KMS-11 (cell line): ENCODE measurements at regions not wholly inside any gene's neighbourhood (a gene's known extent, or its start where the extent isn't known, plus 50 kb on each side); places are given as distances from the start of the nearest gene placed in this dataset.
"Not testable (repeated sequence)": the region's sequence is repeated elsewhere in the genome, so short reads cannot be mapped to it uniquely, and the experiment has no call there.

Source experiments
- H2AFZ ChIP-seq: fragments of 200-600 bp; sonication (generic); 2 replicates; pipeline ENCODE4 v1.6.1; 2016; ENCODE audit warnings: antibody characterized with exemption, mixed run types, low read depth
- H3K27ac ChIP-seq: fragments of 200-600 bp; sonication (generic); 2 replicates; pipeline ENCODE4 v1.6.1; 2016; ENCODE audit warnings: mild to moderate bottlenecking, mixed run types
- H3K27me3 ChIP-seq: fragments of 200-600 bp; sonication (generic); 2 replicates; pipeline ENCODE4 v1.6.1; 2017; ENCODE audit warnings: mild to moderate bottlenecking, low read depth, mixed run types, moderate library complexity; ENCODE audit not compliant: insufficient read depth
- H3K36me3 ChIP-seq: fragments of 200-600 bp; sonication (generic); 2 replicates; pipeline ENCODE4 v1.6.1; 2017; ENCODE audit warnings: mild to moderate bottlenecking, mixed run types; ENCODE audit not compliant: insufficient read depth
- H3K4me1 ChIP-seq: fragments of 200-600 bp; sonication (generic); 2 replicates; pipeline ENCODE4 v1.6.1; 2016; ENCODE audit warnings: mild to moderate bottlenecking, low read depth, mixed run types; ENCODE audit not compliant: poor library complexity, severe bottlenecking
- H3K4me2 ChIP-seq: fragments of 200-600 bp; sonication (generic); 2 replicates; pipeline ENCODE4 v1.7.0; 2016; ENCODE audit warnings: mild to moderate bottlenecking, mixed run types
- H3K4me3 ChIP-seq: fragments of 200-600 bp; sonication (generic); IDR thresholded peaks from 2 replicates; pipeline ENCODE4 v1.6.1; 2017; ENCODE audit warnings: low read depth, low read length, mixed read lengths; ENCODE audit not compliant: insufficient read depth
- H3K79me2 ChIP-seq: fragments of 200-600 bp; sonication (generic); 2 replicates; pipeline ENCODE4 v1.6.1; 2016; ENCODE audit warnings: low read depth, mixed run types; ENCODE audit not compliant: insufficient read depth
- H3K9ac ChIP-seq: fragments of 200-600 bp; sonication (generic); 2 replicates; pipeline ENCODE4 v1.6.1; 2016; ENCODE audit warnings: mild to moderate bottlenecking, mixed run types
- H4K20me1 ChIP-seq: fragments of 200-600 bp; sonication (generic); 2 replicates; pipeline ENCODE4 v1.6.1; 2016; ENCODE audit warnings: mild to moderate bottlenecking, mixed run types; ENCODE audit not compliant: insufficient read depth
- CTCF ChIP-seq: fragments of 200-600 bp; sonication (generic); conservative IDR thresholded peaks from 2 replicates; pipeline ENCODE4 v1.6.1; 2017; ENCODE audit warnings: low read depth, mild to moderate bottlenecking, antibody characterized with exemption, low read length, moderate library complexity, mixed read lengths

- no peaks in the 10 kb centered on the region for H4K20me1 ChIP-seq
- H3K4me1 ChIP-seq, result no peaks in the 10 kb centered on the region
- no peak for TF ChIP-seq CTCF
- no peaks in the 10 kb centered on the region for H3K27me3 ChIP-seq
- no peak overlapping the region for H3K4me2 ChIP-seq
- no peak overlapping the region for H3K9ac ChIP-seq
- H3K36me3 ChIP-seq, result no peaks in the 10 kb centered on the region
- H3K79me2 ChIP-seq, result no peaks in the 10 kb centered on the region
- H2AFZ ChIP-seq, result no peak overlapping the region
- no peak overlapping the region for H3K4me3 ChIP-seq
- H3K27ac ChIP-seq, result no peak overlapping the region
Measured at GRCh38 chr6:153340568-153340967, 209.5 kb upstream of the RGS17 start.

DNA sequence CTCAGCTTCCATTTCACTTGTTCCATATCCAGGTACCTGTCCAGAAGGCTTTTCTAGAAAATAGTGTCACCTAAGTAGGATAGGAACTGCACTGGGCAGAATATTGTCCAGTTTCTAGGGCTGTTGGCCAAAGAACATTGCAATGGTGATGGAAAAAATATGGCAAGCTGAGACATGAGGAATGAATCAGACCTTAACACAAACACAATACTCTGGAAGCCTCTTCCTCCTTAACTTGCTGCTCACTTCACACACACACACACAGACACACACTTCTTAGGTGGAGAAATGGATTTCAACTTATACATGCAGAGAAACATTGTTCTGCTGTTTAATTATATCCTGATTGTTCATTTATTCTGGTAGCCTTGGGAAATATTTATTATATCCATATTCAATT is 203.0 kb upstream of the RGS17 start:
- H4K20me1 ChIP-seq, result no peaks in the 10 kb centered on the region
- H2AFZ ChIP-seq, result no peak overlapping the region
- no peaks in the 10 kb centered on the region for H3K27me3 ChIP-seq
- no peaks in the 10 kb centered on the region for H3K4me1 ChIP-seq
- no peak overlapping the region for H3K27ac ChIP-seq
- no peak overlapping the region for H3K4me3 ChIP-seq
- H3K79me2 ChIP-seq, result no peaks in the 10 kb centered on the region
- H3K9ac ChIP-seq, result no peak overlapping the region
- H3K36me3 ChIP-seq, result no peaks in the 10 kb centered on the region
- H3K4me2 ChIP-seq, result no peak overlapping the region
- TF ChIP-seq CTCF, result no peak

- not testable (repeated sequence) for H3K4me3 ChIP-seq, H4K20me1 ChIP-seq, H3K27ac ChIP-seq, H3K4me1 ChIP-seq, H3K79me2 ChIP-seq, H3K36me3 ChIP-seq, H3K9ac ChIP-seq, H2AFZ ChIP-seq, H3K4me2 ChIP-seq, H3K27me3 ChIP-seq
Measured at GRCh38 chr6:153331221-153331620, 200.1 kb upstream of the RGS17 start.

DNA sequence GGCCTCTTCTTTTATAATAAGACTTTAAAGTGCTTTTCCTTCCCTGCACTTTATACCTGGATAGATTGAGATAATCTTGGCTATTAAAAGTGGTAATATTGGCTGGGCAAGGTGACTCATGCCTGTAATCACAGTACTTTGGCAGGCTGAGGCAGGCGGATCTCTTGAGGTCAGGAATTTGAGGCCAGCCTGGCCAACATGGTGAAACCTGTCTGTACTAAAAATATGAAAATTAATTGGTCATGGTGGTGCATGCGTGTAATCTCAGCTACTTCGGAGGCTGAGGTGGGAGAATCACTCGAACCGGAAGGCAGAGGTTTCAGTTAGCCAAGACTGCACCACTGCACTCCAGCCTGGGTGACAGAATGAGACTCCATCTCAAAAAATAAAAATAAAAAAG is 197.1 kb upstream of the RGS17 start:
- Histone ChIP-seq H3K4me1 (no peaks in the 10 kb centered on the region), H3K27ac (no peak overlapping the region)

DNA sequence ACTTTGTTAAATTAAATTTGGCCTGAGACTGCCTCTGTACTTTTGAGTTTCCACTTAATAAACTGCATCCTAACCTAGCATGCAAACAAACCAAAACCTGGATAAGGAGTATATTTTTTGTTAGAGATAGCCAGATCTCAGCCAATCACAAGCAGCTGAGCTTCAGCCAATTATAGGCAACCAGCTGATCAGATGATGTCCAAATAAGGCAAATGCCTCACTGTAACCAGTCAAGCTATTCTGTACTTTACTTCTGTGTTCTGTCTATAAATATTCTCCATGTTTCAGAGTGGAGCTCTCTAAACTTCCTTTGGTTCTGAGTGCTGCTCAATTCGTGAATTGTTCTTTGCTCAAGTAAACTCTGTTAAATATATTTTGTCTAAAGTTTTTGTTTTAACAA is 194.6 kb upstream of the RGS17 start:
- H3K9ac ChIP-seq, result no peak overlapping the region
- H3K4me3 ChIP-seq, result no peak overlapping the region
- H3K79me2 ChIP-seq, result no peaks in the 10 kb centered on the region
- H3K27me3 ChIP-seq, result no peaks in the 10 kb centered on the region
- no peaks in the 10 kb centered on the region for H4K20me1 ChIP-seq
- no peak overlapping the region for H3K27ac ChIP-seq
- H3K4me2 ChIP-seq, result no peak overlapping the region
- no peak overlapping the region for H2AFZ ChIP-seq
- no peaks in the 10 kb centered on the region for H3K4me1 ChIP-seq
- H3K36me3 ChIP-seq, result no peaks in the 10 kb centered on the region
- TF ChIP-seq CTCF, result no peak

More for the DNA sequence above, 197.1 kb upstream of the RGS17 start:
- no peaks in the 10 kb centered on the region for H3K27me3 ChIP-seq
- no peaks in the 10 kb centered on the region for H3K36me3 ChIP-seq
- no peak overlapping the region for H3K9ac ChIP-seq
- no peaks in the 10 kb centered on the region for H4K20me1 ChIP-seq
- H2AFZ ChIP-seq, result no peak overlapping the region
- H3K4me2 ChIP-seq, result no peak overlapping the region
- no peak overlapping the region for H3K4me3 ChIP-seq
- H3K79me2 ChIP-seq, result no peaks in the 10 kb centered on the region
- no peak for TF ChIP-seq CTCF
